Ramos (cell line): ENCODE measurements at regions not wholly inside any gene's neighbourhood (a gene's known extent, or its start where the extent isn't known, plus 50 kb on each side); places are given as distances from the start of the nearest gene placed in this dataset.

ENCODE experiments used
- in situ Hi-C: fragments of 300-500 bp; cut with MboI; formaldehyde crosslinking; loops from one replicate; pipeline ENCODE4 v1.14.3; 2022; ENCODE audit warnings: low sequenced_read_pairs; ENCODE audit not compliant: unreplicated experiment

- in situ Hi-C loops, result no loop called here
Observed at GRCh38 chr4:127179256-127180087, 453.3 kb upstream of the INTU start.

DNA sequence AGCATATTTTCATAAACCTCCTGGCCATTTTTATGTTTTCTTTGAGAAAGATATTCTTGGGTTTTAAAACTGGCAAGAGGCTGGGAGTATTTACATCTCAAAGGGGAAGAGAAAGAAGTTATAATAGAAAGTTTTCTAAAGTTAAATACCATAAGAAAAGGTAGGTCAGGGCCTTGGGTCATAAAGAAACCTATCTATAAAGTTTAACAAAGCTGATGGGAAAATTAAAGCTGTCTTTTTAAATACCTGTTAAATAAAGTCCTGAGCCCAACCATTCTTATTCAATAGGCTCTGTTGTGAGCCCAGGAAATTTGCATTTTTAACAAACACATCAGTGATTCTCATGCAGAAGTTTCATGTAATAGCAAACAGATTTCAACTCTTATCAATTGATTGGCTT, 451.8 kb upstream of the INTU start:
- in situ Hi-C loops, result no loop called here

DNA sequence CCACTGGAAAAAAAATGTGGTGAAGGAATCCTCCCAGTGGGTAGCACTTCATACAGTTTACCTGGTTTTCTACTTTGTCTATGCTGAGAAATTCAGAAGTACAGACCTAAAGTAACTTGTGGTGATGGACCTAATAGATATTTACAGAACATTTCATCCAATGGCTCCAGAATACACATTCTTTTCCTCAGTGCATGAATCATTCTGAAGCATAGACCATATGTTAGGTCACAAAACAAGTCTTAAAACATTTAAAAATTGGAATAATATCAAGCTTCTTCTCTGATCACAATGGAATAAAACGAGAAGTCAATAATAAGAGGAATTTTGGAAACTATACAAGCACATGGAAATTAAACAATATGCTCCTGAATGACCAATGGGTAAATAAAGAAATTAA, 450.1 kb upstream of the INTU start:
- in situ Hi-C loops, result no loop called here

- in situ Hi-C loops, result no loop called here
Observed at GRCh38 chr4:127188847-127189246, 443.9 kb upstream of the INTU start.

DNA sequence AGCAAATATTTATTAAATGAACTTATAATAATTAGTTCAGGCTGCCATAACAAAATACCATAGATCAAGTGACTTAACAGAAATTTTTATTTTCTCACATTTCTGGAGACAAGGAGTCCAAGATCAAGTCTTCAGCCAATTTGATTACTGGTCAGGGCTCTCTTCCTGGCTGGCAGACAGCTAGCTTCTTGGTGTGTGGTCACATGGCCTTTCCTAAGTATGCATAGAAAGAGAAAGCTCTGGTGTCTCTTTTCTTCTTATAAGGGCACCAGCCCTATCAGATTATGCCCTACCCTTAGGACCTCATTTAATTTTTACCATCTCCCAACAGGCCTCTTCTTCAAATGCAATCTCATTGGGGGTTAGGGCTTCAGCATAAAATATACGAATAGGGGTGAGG, 438.5 kb upstream of the INTU start:
- in situ Hi-C loops, result no loop called here

DNA sequence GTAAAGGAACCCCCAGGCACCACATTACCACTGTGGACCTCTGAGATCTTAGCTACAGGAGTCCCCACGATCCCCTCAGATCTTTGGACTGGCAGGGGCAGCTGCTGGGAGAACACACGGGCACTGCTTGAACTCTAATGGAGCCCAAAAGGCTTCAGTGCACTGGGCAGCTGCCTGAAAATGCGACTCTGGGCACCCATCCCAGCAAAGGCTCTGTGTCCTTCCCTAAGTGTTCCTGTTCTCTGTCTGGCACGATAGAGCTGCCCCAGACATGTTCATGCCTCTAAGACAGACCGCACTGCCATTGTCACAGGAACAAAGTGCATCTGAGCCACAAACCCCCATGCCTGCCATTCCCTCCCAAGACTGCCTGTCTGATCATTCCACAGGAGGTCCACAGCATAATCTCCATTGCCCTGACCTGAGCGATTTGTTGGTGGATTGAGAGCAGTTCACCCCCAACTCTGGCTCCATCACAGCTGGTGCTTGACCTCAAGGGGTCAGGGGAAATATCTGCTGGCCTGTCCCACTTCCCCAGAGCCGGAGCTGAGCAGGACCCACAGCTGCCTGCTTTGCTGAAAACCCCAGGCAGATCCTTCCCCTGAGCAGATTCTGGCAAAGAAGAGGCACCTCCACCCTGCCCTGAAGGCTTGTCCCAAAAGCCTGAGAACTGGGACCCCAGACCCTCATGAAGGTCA, 436.0 kb upstream of the INTU start:
- in situ Hi-C loops, result no loop called here

- in situ Hi-C loops, result no loop called here
Observed at GRCh38 chr4:127203562-127204200, 429.1 kb upstream of the INTU start.

GRCh38 chr4:127204322-127204721, 428.4 kb upstream of the INTU start:
- in situ Hi-C loops, result no loop called here

- in situ Hi-C loops, result no loop called here
Observed at GRCh38 chr4:127209580-127210095, 423.1 kb upstream of the INTU start.

- in situ Hi-C loops, result no loop called here
Observed at GRCh38 chr4:127210893-127211649, 421.7 kb upstream of the INTU start.

- in situ Hi-C loops, result no loop called here
Observed at GRCh38 chr4:127211650-127212560, 420.9 kb upstream of the INTU start.

DNA sequence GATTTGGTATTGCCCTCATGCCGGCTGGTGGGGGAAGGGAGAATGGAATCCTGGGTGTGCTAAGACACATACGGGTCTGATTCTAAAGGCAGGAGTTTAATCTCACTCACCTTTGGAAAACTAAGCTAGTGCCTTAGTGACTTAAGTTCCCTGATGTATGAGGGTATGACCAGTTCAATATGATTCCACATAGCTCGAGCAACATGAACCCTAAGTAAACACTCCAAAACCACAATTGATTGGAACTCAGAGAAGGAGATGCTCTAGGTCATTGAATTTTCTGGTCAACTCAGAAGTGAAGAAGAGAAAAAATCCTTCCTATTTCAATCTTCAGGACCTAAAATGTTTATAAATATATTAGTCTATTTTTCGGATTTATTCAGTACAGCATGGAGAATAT, 420.1 kb upstream of the INTU start:
- in situ Hi-C loops, result no loop called here

GRCh38 chr4:127214016-127214415, 418.7 kb upstream of the INTU start:
- in situ Hi-C loops, result no loop called here

GRCh38 chr4:127214931-127215330, 417.8 kb upstream of the INTU start:
- in situ Hi-C loops, result no loop called here

DNA sequence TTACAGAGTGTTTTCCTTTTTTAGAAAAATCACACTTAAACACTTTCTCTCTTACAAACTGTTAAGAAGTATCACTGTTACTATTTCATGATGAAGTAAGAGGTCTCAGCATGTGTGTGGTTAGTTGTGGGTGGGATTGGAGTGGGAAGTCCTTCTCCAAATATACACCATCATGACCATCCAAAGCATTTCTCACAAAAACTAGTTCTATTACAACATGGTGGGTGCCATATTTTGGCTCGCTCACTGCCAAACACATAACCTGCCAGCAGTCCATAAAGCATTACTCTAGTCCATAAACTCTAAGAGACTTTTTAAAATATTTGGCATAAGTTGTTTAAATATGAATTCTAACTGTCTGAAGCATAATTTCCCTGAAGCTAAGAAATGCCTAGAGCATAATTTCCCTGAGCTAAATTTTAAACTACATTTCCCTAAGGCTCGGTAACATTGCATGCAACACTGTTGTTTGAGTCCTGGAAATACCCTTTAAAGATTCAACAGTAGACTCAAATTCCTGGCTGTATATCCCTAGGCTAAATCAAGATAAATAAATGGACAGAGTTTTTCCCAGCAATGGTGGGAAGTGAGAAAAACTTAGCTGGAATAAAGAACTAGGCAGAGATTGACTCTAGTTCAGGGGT, 415.0 kb upstream of the INTU start:
- in situ Hi-C loops, result no loop called here

DNA sequence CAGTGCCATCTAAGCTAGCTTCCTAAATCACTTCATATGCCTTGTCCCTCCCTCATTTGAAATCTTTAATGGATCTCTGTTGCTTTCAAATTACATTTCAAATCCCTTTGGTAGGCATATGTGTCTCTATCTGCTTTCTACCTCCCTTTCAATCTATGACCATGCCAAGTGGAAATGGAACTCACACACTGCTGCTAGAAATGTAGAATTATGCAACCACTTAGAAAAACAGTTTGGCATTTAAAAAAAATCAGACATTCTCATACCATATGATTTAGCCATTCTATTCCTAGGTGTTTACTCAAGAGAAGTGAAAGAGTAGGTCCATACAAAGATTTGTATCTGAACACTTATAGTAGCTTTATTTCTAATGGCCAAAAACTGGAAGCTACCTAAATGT, 413.5 kb upstream of the INTU start:
- in situ Hi-C loops, result no loop called here

DNA sequence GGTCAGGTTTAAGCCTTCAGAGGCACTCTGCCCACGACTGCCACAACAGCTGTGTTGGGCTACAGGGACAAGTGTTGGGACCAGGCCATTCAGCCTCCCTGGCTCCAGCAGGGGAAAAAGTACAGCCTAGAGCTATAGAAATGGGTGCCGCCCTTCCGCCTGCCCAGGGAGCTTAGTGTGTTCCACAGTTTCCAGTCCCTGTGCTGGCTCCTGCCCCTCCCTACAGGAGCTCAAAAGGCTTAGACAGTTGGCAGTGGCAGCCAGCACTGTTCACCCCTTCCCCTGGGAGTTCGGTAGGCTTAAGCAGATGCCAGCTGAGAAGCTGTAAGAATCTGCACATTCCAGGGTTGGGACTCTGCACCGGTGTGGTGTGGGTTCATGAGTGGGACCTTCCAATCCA, 408.2 kb upstream of the INTU start:
- in situ Hi-C loops, result no loop called here

DNA sequence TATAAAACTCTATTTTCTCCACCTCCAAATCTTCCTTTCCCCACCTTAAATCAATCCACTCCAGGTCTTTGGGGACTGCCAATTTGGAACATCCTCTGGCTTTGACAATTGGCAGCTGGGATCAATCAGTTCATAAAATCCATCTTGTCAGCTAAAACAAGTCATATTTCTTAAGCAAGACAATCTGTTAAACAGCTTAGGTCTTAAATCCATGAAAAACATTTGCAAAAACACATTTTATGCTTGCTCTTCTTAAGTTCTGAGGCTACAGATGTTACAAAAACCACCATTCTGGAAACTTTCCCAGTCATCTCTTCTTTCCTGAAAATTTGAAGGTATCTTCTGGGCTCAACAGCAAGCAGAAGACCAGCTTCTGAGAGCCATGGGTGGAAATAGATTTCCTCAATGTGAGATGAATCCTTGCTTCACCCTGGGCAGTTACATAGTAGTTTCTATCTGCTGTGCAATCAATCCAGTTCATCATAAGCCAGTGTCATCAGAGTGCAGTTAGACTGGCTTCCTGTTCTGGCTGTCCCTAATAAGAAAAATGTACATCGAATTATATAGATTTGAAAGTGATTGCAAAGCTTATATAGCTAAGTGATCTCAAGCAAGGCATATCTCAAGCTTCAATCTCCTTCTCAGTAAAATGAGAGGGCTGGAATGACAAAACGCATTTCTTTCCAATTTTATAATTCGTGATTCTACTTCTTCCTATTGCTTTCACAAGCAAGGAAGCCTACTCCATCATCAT, 402.7 kb upstream of the INTU start:
- in situ Hi-C loops, result no loop called here
